KMS-11 (cell line): ENCODE measurements at regions not wholly inside any gene's neighbourhood (a gene's known extent, or its start where the extent isn't known, plus 50 kb on each side); places are given as distances from the start of the nearest gene placed in this dataset.

ENCODE experiments used
- H2AFZ ChIP-seq: fragments of 200-600 bp; sonication (generic); 2 replicates; pipeline ENCODE4 v1.6.1; 2016; ENCODE audit warnings: antibody characterized with exemption, mixed run types, low read depth
- H3K27ac ChIP-seq: fragments of 200-600 bp; sonication (generic); 2 replicates; pipeline ENCODE4 v1.6.1; 2016; ENCODE audit warnings: mild to moderate bottlenecking, mixed run types
- H3K27me3 ChIP-seq: fragments of 200-600 bp; sonication (generic); 2 replicates; pipeline ENCODE4 v1.6.1; 2017; ENCODE audit warnings: mild to moderate bottlenecking, low read depth, mixed run types, moderate library complexity; ENCODE audit not compliant: insufficient read depth
- H3K36me3 ChIP-seq: fragments of 200-600 bp; sonication (generic); 2 replicates; pipeline ENCODE4 v1.6.1; 2017; ENCODE audit warnings: mild to moderate bottlenecking, mixed run types; ENCODE audit not compliant: insufficient read depth
- H3K4me1 ChIP-seq: fragments of 200-600 bp; sonication (generic); 2 replicates; pipeline ENCODE4 v1.6.1; 2016; ENCODE audit warnings: mild to moderate bottlenecking, low read depth, mixed run types; ENCODE audit not compliant: poor library complexity, severe bottlenecking
- H3K4me2 ChIP-seq: fragments of 200-600 bp; sonication (generic); 2 replicates; pipeline ENCODE4 v1.7.0; 2016; ENCODE audit warnings: mild to moderate bottlenecking, mixed run types
- H3K4me3 ChIP-seq: fragments of 200-600 bp; sonication (generic); IDR thresholded peaks from 2 replicates; pipeline ENCODE4 v1.6.1; 2017; ENCODE audit warnings: low read depth, low read length, mixed read lengths; ENCODE audit not compliant: insufficient read depth
- H3K79me2 ChIP-seq: fragments of 200-600 bp; sonication (generic); 2 replicates; pipeline ENCODE4 v1.6.1; 2016; ENCODE audit warnings: low read depth, mixed run types; ENCODE audit not compliant: insufficient read depth
- H3K9ac ChIP-seq: fragments of 200-600 bp; sonication (generic); 2 replicates; pipeline ENCODE4 v1.6.1; 2016; ENCODE audit warnings: mild to moderate bottlenecking, mixed run types
- H4K20me1 ChIP-seq: fragments of 200-600 bp; sonication (generic); 2 replicates; pipeline ENCODE4 v1.6.1; 2016; ENCODE audit warnings: mild to moderate bottlenecking, mixed run types; ENCODE audit not compliant: insufficient read depth
- TF ChIP-seq, protein P1 (sequence below): fragments of 200-600 bp; sonication (generic); conservative IDR thresholded peaks from 2 replicates; pipeline ENCODE4 v1.6.1; 2017; ENCODE audit warnings: low read depth, mild to moderate bottlenecking, antibody characterized with exemption, low read length, moderate library complexity, mixed read lengths

DNA sequence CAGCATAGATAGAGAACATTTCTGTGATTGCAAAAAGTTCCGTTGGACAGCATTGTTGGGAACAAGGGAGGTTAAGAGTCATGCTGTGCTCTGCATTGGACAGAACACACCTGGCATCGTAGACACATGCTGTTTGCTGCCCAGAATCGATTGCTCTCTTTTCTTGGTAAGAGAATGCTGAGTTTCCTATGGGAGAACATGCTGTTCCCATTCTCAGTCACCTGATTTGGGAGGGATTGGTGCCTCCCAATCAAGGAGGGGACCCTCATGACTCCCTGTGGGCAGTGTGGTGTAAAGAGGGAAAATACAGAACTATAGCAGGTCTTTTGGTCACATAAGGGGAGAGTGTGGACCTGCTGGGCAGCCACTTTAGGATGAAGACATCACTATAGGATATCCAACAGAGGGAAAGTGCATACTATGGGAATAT is 555.4 kb upstream of the CLINT1 start:
- Histone ChIP-seq H3K4me3 (no peak overlapping the region), H2AFZ (no peak overlapping the region), H3K27me3 (no peaks in the 10 kb centered on the region), H3K9ac (no peak overlapping the region), H4K20me1 (no peaks in the 10 kb centered on the region), H3K27ac (no peak overlapping the region), H3K79me2 (no peaks in the 10 kb centered on the region), H3K4me2 (no peak overlapping the region), H3K4me1 (peaks cover 8% of the 10 kb centered on the region), H3K36me3 (no peaks in the 10 kb centered on the region)
- TF ChIP-seq, protein P1, sequence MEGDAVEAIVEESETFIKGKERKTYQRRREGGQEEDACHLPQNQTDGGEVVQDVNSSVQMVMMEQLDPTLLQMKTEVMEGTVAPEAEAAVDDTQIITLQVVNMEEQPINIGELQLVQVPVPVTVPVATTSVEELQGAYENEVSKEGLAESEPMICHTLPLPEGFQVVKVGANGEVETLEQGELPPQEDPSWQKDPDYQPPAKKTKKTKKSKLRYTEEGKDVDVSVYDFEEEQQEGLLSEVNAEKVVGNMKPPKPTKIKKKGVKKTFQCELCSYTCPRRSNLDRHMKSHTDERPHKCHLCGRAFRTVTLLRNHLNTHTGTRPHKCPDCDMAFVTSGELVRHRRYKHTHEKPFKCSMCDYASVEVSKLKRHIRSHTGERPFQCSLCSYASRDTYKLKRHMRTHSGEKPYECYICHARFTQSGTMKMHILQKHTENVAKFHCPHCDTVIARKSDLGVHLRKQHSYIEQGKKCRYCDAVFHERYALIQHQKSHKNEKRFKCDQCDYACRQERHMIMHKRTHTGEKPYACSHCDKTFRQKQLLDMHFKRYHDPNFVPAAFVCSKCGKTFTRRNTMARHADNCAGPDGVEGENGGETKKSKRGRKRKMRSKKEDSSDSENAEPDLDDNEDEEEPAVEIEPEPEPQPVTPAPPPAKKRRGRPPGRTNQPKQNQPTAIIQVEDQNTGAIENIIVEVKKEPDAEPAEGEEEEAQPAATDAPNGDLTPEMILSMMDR, result no peak

DNA sequence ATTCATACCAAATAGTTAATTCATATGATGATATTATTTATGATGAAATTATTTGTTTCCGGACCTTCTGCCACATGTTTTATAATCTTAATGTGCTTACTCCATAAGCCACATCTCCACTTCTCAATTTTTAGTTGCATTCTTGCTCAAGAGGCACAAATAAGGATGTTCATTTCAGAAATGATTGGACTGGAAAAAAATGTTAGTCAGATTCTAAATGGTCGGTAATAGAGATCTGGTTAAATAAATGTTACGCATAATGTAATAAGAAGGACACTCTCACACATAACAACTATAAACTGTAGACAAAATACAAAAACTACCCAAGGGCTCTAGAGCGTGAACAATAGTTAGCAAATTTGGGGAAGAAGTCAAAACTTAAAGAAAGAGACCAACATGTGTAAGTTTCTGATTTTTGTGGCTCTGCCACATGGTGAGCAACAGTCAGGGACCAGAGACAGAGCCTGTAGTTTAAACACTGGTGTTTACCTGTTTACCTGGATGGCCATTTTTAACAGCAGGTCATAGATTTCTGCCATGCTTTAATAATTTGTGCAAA is 554.3 kb upstream of the CLINT1 start:
- Histone ChIP-seq H3K79me2 (no peaks in the 10 kb centered on the region), H2AFZ (no peak overlapping the region), H3K27me3 (no peaks in the 10 kb centered on the region), H4K20me1 (no peaks in the 10 kb centered on the region), H3K4me3 (no peak overlapping the region), H3K36me3 (no peaks in the 10 kb centered on the region), H3K9ac (no peak overlapping the region), H3K27ac (no peak overlapping the region), H3K4me2 (no peak overlapping the region), H3K4me1 (peaks cover 12% of the 10 kb centered on the region)
- TF ChIP-seq, protein P1, result no peak

DNA sequence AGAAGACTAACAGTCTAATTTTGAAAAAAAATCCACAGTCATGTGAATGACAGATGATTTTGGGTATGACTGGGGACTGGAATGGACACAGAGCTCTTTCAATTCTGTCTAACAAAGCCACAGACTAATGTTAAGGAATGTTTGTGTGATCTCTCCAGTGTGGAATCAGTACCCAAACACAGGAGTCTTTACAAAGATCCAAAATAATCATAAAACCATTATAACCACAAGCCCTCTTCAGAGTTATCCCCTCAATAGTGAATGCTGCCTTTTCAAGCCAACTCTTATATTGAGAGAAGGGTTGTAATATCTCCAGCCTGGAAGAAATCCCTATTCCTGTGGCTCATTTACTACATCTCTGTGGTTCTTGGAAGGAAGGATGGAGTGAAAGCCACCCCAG is 552.0 kb upstream of the CLINT1 start:
- TF ChIP-seq, protein P1, result no peak
- H3K27ac ChIP-seq, result no peak overlapping the region
- no peak overlapping the region for H3K4me3 ChIP-seq

DNA sequence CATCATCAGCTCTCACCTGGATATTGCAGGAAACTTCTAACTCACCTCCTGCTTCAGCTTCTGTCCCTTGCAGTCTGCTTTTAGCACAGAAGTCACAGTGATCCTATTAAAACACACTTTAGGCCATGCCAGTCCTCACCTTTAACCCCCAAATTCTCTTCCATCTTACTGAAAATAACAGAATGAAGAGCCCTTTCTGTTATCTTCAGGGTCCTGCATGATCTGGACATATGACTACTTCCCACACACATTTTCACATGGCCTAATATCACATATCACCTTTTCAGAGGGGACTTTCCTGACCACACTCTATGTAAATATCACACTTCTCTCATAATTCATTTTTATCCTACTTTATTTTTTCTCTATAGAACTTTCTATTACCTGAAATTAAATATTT is 550.6 kb upstream of the CLINT1 start:
- Histone ChIP-seq H3K4me2 (peak overlapping the region; percentile 36), H3K36me3 (no peaks in the 10 kb centered on the region), H3K27me3 (no peaks in the 10 kb centered on the region), H3K27ac (no peak overlapping the region), H2AFZ (peak overlapping the region; percentile 18; the same call in 1 of the 2 replicates), H4K20me1 (no peaks in the 10 kb centered on the region), H3K4me3 (no peak overlapping the region), H3K4me1 (peaks cover 12% of the 10 kb centered on the region), H3K9ac (no peak overlapping the region), H3K79me2 (no peaks in the 10 kb centered on the region)
- TF ChIP-seq, protein P1, result no peak

More for the DNA sequence above, 552.0 kb upstream of the CLINT1 start:
- Histone ChIP-seq H2AFZ (no peak overlapping the region), H3K4me2 (no peak overlapping the region), H3K36me3 (no peaks in the 10 kb centered on the region), H4K20me1 (no peaks in the 10 kb centered on the region), H3K4me1 (peaks cover 12% of the 10 kb centered on the region), H3K27me3 (no peaks in the 10 kb centered on the region), H3K9ac (no peak overlapping the region), H3K79me2 (no peaks in the 10 kb centered on the region)
